SKM-1 treated with dmso at 0.1 percent for 144 hours (cell line): ENCODE measurements at regions not wholly inside any gene's neighbourhood (a gene's known extent, or its start where the extent isn't known, plus 50 kb on each side); places are given as distances from the start of the nearest gene placed in this dataset.

Experiments used
- DNase-seq: peaks from one replicate; lab custom pipeline; 2025; ENCODE audit not compliant: unreplicated experiment; lab: John Stamatoyannopoulos, UW

GRCh38 chr14:53553221-53553620, 400.1 kb upstream of the DDHD1 start:
- no peak for DNase-seq

- no peak for DNase-seq
These were observed 398.7 kb upstream of the DDHD1 start for GRCh38 chr14:53551862-53552261.

- no peak for DNase-seq
These were observed 397.7 kb upstream of the DDHD1 start for GRCh38 chr14:53550776-53551175.

GRCh38 chr14:53549956-53550355, 396.8 kb upstream of the DDHD1 start:
- DNase-seq = no peak

- DNase-seq = no peak
These were observed 394.5 kb upstream of the DDHD1 start for GRCh38 chr14:53547593-53547992.

- no peak for DNase-seq
These were observed 392.1 kb upstream of the DDHD1 start for GRCh38 chr14:53545217-53545616.

- DNase-seq = no peak
These were observed 389.6 kb upstream of the DDHD1 start for GRCh38 chr14:53542732-53543131.

GRCh38 chr14:53541411-53541810, 388.3 kb upstream of the DDHD1 start:
- DNase-seq = no peak

GRCh38 chr14:53539489-53540126, 386.5 kb upstream of the DDHD1 start:
- DNase-seq = peak; percentile 5

GRCh38 chr14:53538316-53538881, 385.3 kb upstream of the DDHD1 start:
- no peak for DNase-seq

GRCh38 chr14:53537422-53538315, 384.5 kb upstream of the DDHD1 start:
- DNase-seq = no peak

GRCh38 chr14:53536446-53536845, 383.3 kb upstream of the DDHD1 start:
- no peak for DNase-seq

- DNase-seq = no peak
These were observed 381.7 kb upstream of the DDHD1 start for GRCh38 chr14:53534841-53535240.

- DNase-seq = no peak
These were observed 380.4 kb upstream of the DDHD1 start for GRCh38 chr14:53533384-53533970.

GRCh38 chr14:53532853-53533252, 379.7 kb upstream of the DDHD1 start:
- no peak for DNase-seq

- DNase-seq = no peak
These were observed 378.6 kb upstream of the DDHD1 start for GRCh38 chr14:53531730-53532129.

GRCh38 chr14:53531156-53531555, 378.0 kb upstream of the DDHD1 start:
- no peak for DNase-seq

- no peak for DNase-seq
These were observed 376.4 kb upstream of the DDHD1 start for GRCh38 chr14:53529519-53529918.

- DNase-seq = no peak
These were observed 375.1 kb upstream of the DDHD1 start for GRCh38 chr14:53528185-53528671.

- no peak for DNase-seq
These were observed 373.1 kb upstream of the DDHD1 start for GRCh38 chr14:53526200-53526599.

GRCh38 chr14:53525608-53526007, 372.5 kb upstream of the DDHD1 start:
- DNase-seq = no peak

- no peak for DNase-seq
These were observed 371.3 kb upstream of the DDHD1 start for GRCh38 chr14:53524391-53524790.
